ENCODE measurements at regions not wholly inside any gene's neighbourhood (a gene's known extent, or its start where the extent isn't known, plus 50 kb on each side); places are given as distances from the start of the nearest gene placed in this dataset.

DNA sequence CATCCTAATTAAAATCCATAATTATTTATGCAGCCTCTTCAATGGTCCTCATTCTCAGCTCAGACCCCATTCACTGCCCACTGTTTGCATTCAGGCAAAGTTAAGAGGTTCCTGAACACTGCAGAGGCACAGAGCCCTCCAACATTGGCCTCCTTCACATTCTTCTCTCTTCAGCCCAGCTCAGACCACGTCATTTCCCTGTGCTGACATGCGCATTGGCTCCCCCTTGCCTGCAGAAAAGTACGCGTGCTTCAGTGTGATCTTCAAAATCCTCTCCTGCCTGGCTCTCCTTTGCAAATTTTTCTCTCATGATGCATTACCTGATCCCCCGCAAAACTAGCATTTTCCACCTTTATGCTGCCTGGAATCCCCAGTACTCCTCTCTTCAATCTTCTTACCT lies 552.3 kb downstream of the NTRK3 start:
- ChIA-PET CTCF (no interaction called here), POLR2A (no interaction called here), RAD21 (ENCODE audit: low non-redundant PET in 1 of 2, low total read pairs in 2 of 2, uncharacterized antibody in 2 of 2, unreplicated experiment in 2 of 2) (no interaction called here)
- Histone ChIP-seq H3K79me2 (ENCODE audit: insufficient read depth, low read length) (no peaks in the 10 kb centered on the region), H3K27me3 (ENCODE audit: insufficient read depth, low read length) (no peaks in the 10 kb centered on the region), H3K9me3 (ENCODE audit: control insufficient read depth in 1 of 2, insufficient read depth in 1 of 2, low read depth in 1 of 2, low read length in 2 of 2) (peaks cover 12% of the 10 kb centered on the region in 2 experiments; a peak in 2 of 4 replicates), H3K4me2 (ENCODE audit: low read length) (no peak overlapping the region), H4K20me1 (ENCODE audit: insufficient read depth) (no peaks in the 10 kb centered on the region), H3K4me1 (ENCODE audit: control insufficient read depth in 1 of 2, insufficient read depth in 2 of 2, low read length in 2 of 2) (no peaks in the 10 kb centered on the region), H3K27ac (ENCODE audit: low read depth, low read length) (no peak overlapping the region), H3K9me2 (ENCODE audit: insufficient read depth) (no peaks in the 10 kb centered on the region), H3K4me3 (replicated peaks in 1 of 2; ENCODE audit: low read depth in 1 of 2, low read length in 2 of 2) (no peak overlapping the region), H2AFZ (ENCODE audit: low read depth, low read length, poor library complexity, severe bottlenecking) (no peak overlapping the region), H3K36me3 (ENCODE audit: control insufficient read depth in 1 of 2, insufficient read depth in 2 of 2, low read length in 2 of 2) (no peaks in the 10 kb centered on the region), H3K9ac (ENCODE audit: low read length) (no peak overlapping the region)
- TF ChIP-seq SP1 (IDR thresholded peaks at IDR 0.05; ENCODE audit: low read depth), result no peak
- TF ChIP-seq, protein P1, sequence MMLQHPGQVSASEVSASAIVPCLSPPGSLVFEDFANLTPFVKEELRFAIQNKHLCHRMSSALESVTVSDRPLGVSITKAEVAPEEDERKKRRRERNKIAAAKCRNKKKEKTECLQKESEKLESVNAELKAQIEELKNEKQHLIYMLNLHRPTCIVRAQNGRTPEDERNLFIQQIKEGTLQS (IDR thresholded peaks at IDR 0.05), result no peak
- intact Hi-C loops (cut with micrococcal nuclease), result no loop called here
- no peak for ATAC-seq
- no peak for DNase-seq (ENCODE audit: low read depth, low spot score)
- BruUV-seq (replicated peaks), result no TSS peak

DNA sequence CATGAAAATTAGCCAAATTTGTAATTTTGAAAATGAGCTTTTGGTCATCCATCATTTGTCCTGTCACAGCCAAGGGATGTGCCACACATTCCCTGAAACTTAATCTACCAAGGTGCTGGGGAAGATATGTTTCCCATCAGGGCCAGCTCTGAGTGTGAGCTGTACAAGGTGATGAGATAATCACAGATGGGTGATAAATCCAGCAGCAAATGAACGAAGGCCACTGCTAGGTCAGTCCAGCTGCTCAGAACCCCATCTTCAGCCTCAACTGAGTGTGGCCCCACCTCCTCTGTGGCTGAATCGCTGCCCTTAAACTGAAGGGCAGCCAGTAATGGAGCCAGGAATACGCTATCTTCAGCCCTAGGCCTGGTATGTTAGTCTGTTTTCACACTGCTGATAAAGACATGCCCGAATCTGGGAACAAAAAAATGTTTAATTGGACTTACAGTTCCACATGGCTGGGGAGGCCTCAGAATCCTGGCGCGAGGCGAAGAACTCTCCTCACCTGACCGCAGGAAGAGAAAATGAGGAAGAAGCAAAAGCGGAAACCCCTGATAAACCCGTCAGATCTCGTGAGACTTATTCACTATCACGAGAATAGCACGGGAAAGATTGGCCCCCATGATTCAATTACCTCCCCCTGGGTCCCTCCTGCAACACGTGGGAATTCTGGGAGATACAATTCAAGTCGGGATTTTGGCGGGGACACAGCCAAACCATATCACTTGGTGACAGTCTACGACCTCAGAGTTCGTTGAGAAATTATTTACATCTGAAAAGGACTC lies 553.0 kb downstream of the NTRK3 start:
- POLR2A ChIA-PET, result no interaction called here

More for the DNA sequence above, 553.0 kb downstream of the NTRK3 start:
- ChIA-PET CTCF (no interaction called here), RAD21 (ENCODE audit: low non-redundant PET in 1 of 2, low total read pairs in 2 of 2, uncharacterized antibody in 2 of 2, unreplicated experiment in 2 of 2) (no interaction called here)
- intact Hi-C loops (cut with micrococcal nuclease), result no loop called here
- no TSS peak for BruUV-seq (replicated peaks)
- Histone ChIP-seq H4K20me1 (ENCODE audit: insufficient read depth) (no peaks in the 10 kb centered on the region), H3K9me2 (ENCODE audit: insufficient read depth) (no peaks in the 10 kb centered on the region), H3K27me3 (ENCODE audit: insufficient read depth, low read length) (no peaks in the 10 kb centered on the region), H3K4me3 (replicated peaks in 1 of 2; ENCODE audit: low read depth in 1 of 2, low read length in 2 of 2) (no peak overlapping the region), H3K9ac (ENCODE audit: low read length) (no peak overlapping the region), H2AFZ (ENCODE audit: low read depth, low read length, poor library complexity, severe bottlenecking) (no peak overlapping the region), H3K27ac (ENCODE audit: low read depth, low read length) (no peak overlapping the region), H3K36me3 (ENCODE audit: control insufficient read depth in 1 of 2, insufficient read depth in 2 of 2, low read length in 2 of 2) (no peaks in the 10 kb centered on the region), H3K79me2 (ENCODE audit: insufficient read depth, low read length) (no peaks in the 10 kb centered on the region), H3K9me3 (ENCODE audit: control insufficient read depth in 1 of 2, insufficient read depth in 1 of 2, low read depth in 1 of 2, low read length in 2 of 2) (peaks cover 12% of the 10 kb centered on the region in 2 experiments; a peak in 2 of 4 replicates), H3K4me2 (ENCODE audit: low read length) (no peak overlapping the region), H3K4me1 (ENCODE audit: control insufficient read depth in 1 of 2, insufficient read depth in 2 of 2, low read length in 2 of 2) (no peaks in the 10 kb centered on the region)
- DNase-seq (ENCODE audit: low read depth, low spot score) (no peak), ATAC-seq (no peak)
- no peak for TF ChIP-seq SP1 (IDR thresholded peaks at IDR 0.05; ENCODE audit: low read depth)
- TF ChIP-seq SRF (IDR thresholded peaks at IDR 0.05; ENCODE audit: low read depth), result no peak
- TF ChIP-seq, protein P2, sequence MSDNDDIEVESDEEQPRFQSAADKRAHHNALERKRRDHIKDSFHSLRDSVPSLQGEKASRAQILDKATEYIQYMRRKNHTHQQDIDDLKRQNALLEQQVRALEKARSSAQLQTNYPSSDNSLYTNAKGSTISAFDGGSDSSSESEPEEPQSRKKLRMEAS (IDR thresholded peaks at IDR 0.05), result no peak
- TF ChIP-seq RAD21 (IDR thresholded peaks at IDR 0.05; ENCODE audit: low read depth), result no peak
- TF ChIP-seq FOSL1 (IDR thresholded peaks at IDR 0.05; ENCODE audit: low read depth), result no peak
- no peak for TF ChIP-seq ZNF274 (IDR thresholded peaks at IDR 0.05; ENCODE audit: low read depth, low read length)
- no peak for TF ChIP-seq POLR2AphosphoS5 (IDR thresholded peaks at IDR 0.05; ENCODE audit: low read depth, low read length)
- TF ChIP-seq POLR2A (IDR thresholded peaks at IDR 0.05; ENCODE audit: borderline replicate concordance, extremely low read depth, insufficient read depth, insufficient read length), result no peak
- TF ChIP-seq, protein P3, sequence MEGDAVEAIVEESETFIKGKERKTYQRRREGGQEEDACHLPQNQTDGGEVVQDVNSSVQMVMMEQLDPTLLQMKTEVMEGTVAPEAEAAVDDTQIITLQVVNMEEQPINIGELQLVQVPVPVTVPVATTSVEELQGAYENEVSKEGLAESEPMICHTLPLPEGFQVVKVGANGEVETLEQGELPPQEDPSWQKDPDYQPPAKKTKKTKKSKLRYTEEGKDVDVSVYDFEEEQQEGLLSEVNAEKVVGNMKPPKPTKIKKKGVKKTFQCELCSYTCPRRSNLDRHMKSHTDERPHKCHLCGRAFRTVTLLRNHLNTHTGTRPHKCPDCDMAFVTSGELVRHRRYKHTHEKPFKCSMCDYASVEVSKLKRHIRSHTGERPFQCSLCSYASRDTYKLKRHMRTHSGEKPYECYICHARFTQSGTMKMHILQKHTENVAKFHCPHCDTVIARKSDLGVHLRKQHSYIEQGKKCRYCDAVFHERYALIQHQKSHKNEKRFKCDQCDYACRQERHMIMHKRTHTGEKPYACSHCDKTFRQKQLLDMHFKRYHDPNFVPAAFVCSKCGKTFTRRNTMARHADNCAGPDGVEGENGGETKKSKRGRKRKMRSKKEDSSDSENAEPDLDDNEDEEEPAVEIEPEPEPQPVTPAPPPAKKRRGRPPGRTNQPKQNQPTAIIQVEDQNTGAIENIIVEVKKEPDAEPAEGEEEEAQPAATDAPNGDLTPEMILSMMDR (IDR thresholded peaks at IDR 0.05 in 2 of 3, conservative IDR thresholded peaks at IDR 0.05 in 1 of 3; ENCODE audit: borderline replicate concordance in 1 of 3, insufficient read depth in 1 of 3, low read depth in 2 of 3, low read length in 2 of 3), result no peak
- no peak for TF ChIP-seq ELF1 (IDR thresholded peaks at IDR 0.05; ENCODE audit: borderline replicate concordance, low read depth)
- no peak for TF ChIP-seq TCF7L2 (IDR thresholded peaks at IDR 0.05; ENCODE audit: borderline replicate concordance, extremely low read depth, insufficient read depth, insufficient read length)
- no peak for TF ChIP-seq YY1 (IDR thresholded peaks at IDR 0.05; ENCODE audit: extremely low read depth, insufficient replicate concordance, low read depth, low read length)
- TF ChIP-seq ZFX (IDR thresholded peaks at IDR 0.05), result no peak
- TF ChIP-seq, protein P1 (IDR thresholded peaks at IDR 0.05), result no peak
